Uterus (tissue), 3 donors: ENCODE measurements at regions not wholly inside any gene's neighbourhood (a gene's known extent, or its start where the extent isn't known, plus 50 kb on each side); places are given as distances from the start of the nearest gene placed in this dataset.
A peak's percentile ranks its signal among the peaks of the same experiment; 100 is the strongest.
"Not testable (repeated sequence)": the region's sequence is repeated elsewhere in the genome, so short reads cannot be mapped to it uniquely, and the experiment has no call there.

Experiments
- DNase-seq, 2 donors: peaks; one replicate each; pipeline ENCODE4 v3.0.0-alpha.2; 2019 to 2020
- H3K27ac ChIP-seq, 2 donors: fragments of 200-600 bp; sonication (generic); 1 replicate in 1 of 2; 2 replicates in 1 of 2; pipeline ENCODE4 v1.5.1; 2016 to 2018
- H3K27me3 ChIP-seq, 2 donors: fragments of 200-600 bp; sonication (generic); one replicate each; pipeline ENCODE4 v1.5.1; 2018 to 2019; ENCODE audit warnings: control low read depth in 1 of 2
- H3K36me3 ChIP-seq, 2 donors: fragments of 200-600 bp; sonication (generic); one replicate each; pipeline ENCODE4 v1.5.1; 2019; ENCODE audit warnings: control low read depth in 1 of 2
- H3K4me1 ChIP-seq, 2 donors: fragments of 200-600 bp; sonication (generic); one replicate each; pipeline ENCODE4 v1.5.1; 2018 to 2019; ENCODE audit warnings: control low read depth in 1 of 2
- H3K4me3 ChIP-seq, 2 donors: fragments of 200-600 bp; sonication (generic); 1 replicate in 1 of 2; 2 replicates in 1 of 2; pipeline ENCODE4 v1.5.1; 2018 to 2019; ENCODE audit warnings: mild to moderate bottlenecking in 1 of 2
- H3K9me3 ChIP-seq, 2 donors: fragments of 200-600 bp; sonication (generic); one replicate each; pipeline ENCODE4 v1.5.1; 2019; ENCODE audit warnings: control low read depth in 1 of 2
- CTCF ChIP-seq, 4 experiments: fragments of 200-600 bp in 2 of 4; fragments of 450-650 bp in 2 of 4; sonication (generic) in 2 of 4; IDR thresholded peaks; one replicate each; pipeline ENCODE4 v1.5.1; 2016 to 2019; ENCODE audit warnings: antibody characterized with exemption in 4 of 4, mild to moderate bottlenecking in 2 of 4, moderate library complexity in 1 of 4
- POLR2A ChIP-seq, 2 donors: fragments of 450-650 bp; IDR thresholded peaks; one replicate each; pipeline ENCODE4 v1.6.1; 2016; ENCODE audit warnings: antibody characterized with exemption in 2 of 2, mild to moderate bottlenecking in 1 of 2, moderate library complexity in 1 of 2
- intact Hi-C: fragments of 100-400 bp; cut with DNase I; formaldehyde crosslinking; loops from one replicate; pipeline ENCODE4 v1.15.1; 2023; ENCODE audit warnings: low total_unique reads
- donor health status: DM: yes; HTN: yes; CAD: no.

GRCh38 chr15:29988701-29989100 is 94.1 kb upstream of the GOLGA8J start:
- intact Hi-C loops, result no loop called here
- H3K27me3 ChIP-seq, result no peaks in the 10 kb centered on the region
- no peaks in the 10 kb centered on the region for H3K36me3 ChIP-seq
- no peak overlapping the region for H3K27ac ChIP-seq
- H3K4me3 ChIP-seq, result no peak overlapping the region
- no peaks in the 10 kb centered on the region for H3K4me1 ChIP-seq
- no peak for DNase-seq
- H3K9me3 ChIP-seq, result no peaks in the 10 kb centered on the region
- TF ChIP-seq POLR2A (IDR thresholded peaks at IDR 0.05) (no peak), CTCF (IDR thresholded peaks at IDR 0.05) (no peak)

- H3K4me3 ChIP-seq, result no peak overlapping the region
- H3K27me3 ChIP-seq, result no peaks in the 10 kb centered on the region
- intact Hi-C loops, result no loop called here
- no peak for TF ChIP-seq CTCF (IDR thresholded peaks at IDR 0.05)
- no peak for TF ChIP-seq POLR2A (IDR thresholded peaks at IDR 0.05)
- no peaks in the 10 kb centered on the region for H3K4me1 ChIP-seq
- no peaks in the 10 kb centered on the region for H3K9me3 ChIP-seq
- DNase-seq, result no peak
- no peak overlapping the region for H3K27ac ChIP-seq
- H3K36me3 ChIP-seq, result no peaks in the 10 kb centered on the region
Measured at GRCh38 chr15:29986946-29987345, 95.8 kb upstream of the GOLGA8J start.

GRCh38 chr15:29978411-29979382 is 104.1 kb upstream of the GOLGA8J start:
- intact Hi-C loops, result no loop called here
- H3K27ac ChIP-seq, result peak overlapping the region; percentile 43 to 62
- no peak overlapping the region for H3K4me3 ChIP-seq

GRCh38 chr15:29974056-29974455 is 108.7 kb upstream of the GOLGA8J start:
- H3K27ac ChIP-seq, H3K27me3 ChIP-seq, DNase-seq, H3K36me3 ChIP-seq, intact Hi-C loops, H3K4me3 ChIP-seq, H3K4me1 ChIP-seq, H3K9me3 ChIP-seq: not testable (repeated sequence)

More at GRCh38 chr15:29978411-29979382, 104.1 kb upstream of the GOLGA8J start:
- TF ChIP-seq POLR2A (IDR thresholded peaks at IDR 0.05) (no peak), CTCF (IDR thresholded peaks at IDR 0.05) (peak in 3 of 4 experiments; percentile 25 to 48 (median 44))
- H3K9me3 ChIP-seq, result no peaks in the 10 kb centered on the region
- DNase-seq, result peak in 1 of 2 donors; percentile 34
- H3K4me1 ChIP-seq, result no peaks in the 10 kb centered on the region
- H3K27me3 ChIP-seq, result no peaks in the 10 kb centered on the region
- no peaks in the 10 kb centered on the region for H3K36me3 ChIP-seq

- no peak for DNase-seq
- intact Hi-C loops, result no loop called here
- TF ChIP-seq POLR2A (IDR thresholded peaks at IDR 0.05) (no peak), CTCF (IDR thresholded peaks at IDR 0.05) (no peak)
- Histone ChIP-seq H3K36me3 (no peaks in the 10 kb centered on the region), H3K4me3 (no peak overlapping the region), H3K27me3 (no peaks in the 10 kb centered on the region), H3K4me1 (no peaks in the 10 kb centered on the region), H3K27ac (no peak overlapping the region), H3K9me3 (no peaks in the 10 kb centered on the region)
Measured at GRCh38 chr15:29972051-29972450, 110.7 kb upstream of the GOLGA8J start.
